LoVo (cell line): ENCODE measurements at regions not wholly inside any gene's neighbourhood (a gene's known extent, or its start where the extent isn't known, plus 50 kb on each side); places are given as distances from the start of the nearest gene placed in this dataset.
A peak's percentile ranks its signal among the peaks of the same experiment; 100 is the strongest.

Experiments used
- DNase-seq: peaks from one replicate; pipeline ENCODE4 v3.0.0-alpha.2; 2016; ENCODE audit warnings: low spot score

DNA sequence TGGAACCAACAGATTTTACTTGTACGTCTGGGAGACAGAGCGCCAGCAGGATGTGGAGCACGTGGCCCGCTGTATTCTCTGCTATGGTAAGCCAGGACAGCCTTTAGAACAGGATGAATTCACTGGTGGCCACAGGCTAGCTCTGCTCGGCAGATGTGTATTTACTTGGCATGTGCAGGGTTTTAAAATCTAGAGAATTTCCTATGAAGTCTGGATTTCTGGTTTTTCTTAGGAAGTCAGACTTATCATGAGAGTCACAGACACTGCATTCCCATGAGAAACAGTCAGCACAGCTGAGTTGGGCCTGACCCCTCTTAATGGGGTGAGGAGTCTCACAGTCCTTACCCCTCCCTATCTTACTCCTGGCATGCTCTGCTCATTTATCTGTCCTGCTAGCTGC, 84.6 kb upstream of the COL6A5 start:
- DNase-seq = no peak

DNA sequence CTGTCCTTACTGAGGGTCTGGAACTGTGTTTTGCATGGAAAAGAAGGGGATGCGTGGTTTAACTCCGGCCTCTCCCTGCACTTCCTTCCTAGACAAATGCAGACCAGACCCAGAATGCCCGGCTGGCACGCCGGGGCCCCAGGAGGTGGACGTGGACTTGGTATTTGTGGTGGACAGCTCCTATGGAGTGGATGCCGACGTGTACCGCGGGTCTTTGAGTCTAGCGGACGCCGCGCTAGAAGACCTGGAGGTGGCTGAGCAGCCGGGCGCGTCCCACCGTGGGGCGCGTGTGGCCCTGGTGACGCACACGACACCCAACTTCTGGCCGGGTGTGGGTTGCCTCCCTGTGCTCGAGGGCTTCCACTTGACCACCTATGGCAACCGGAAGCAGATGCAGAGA, 81.8 kb upstream of the COL6A5 start:
- no peak for DNase-seq

DNA sequence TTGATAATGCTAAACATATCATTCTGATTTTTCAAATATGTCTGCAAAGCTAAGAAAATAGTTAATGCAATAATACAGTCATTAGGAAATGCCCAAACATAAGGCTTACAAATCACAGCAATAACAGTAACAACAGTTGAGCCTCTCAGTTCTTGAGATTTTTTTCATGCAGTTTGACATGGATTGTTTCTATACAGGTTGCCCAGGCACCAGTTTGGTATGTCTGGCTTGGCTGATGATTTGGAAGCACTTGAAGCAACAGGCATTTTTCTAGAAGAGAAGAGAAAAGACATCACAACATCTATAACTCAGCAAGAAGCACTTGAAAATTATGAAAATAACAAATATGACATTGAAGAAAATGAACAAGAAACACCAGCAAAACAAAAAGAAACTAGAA, 78.7 kb upstream of the COL6A5 start:
- DNase-seq = no peak

- DNase-seq = peak; percentile 56
Measured at GRCh38 chr3:130276203-130276803, 69.2 kb upstream of the COL6A5 start.

GRCh38 chr3:130288670-130289069, 56.8 kb upstream of the COL6A5 start:
- DNase-seq = no peak

DNA sequence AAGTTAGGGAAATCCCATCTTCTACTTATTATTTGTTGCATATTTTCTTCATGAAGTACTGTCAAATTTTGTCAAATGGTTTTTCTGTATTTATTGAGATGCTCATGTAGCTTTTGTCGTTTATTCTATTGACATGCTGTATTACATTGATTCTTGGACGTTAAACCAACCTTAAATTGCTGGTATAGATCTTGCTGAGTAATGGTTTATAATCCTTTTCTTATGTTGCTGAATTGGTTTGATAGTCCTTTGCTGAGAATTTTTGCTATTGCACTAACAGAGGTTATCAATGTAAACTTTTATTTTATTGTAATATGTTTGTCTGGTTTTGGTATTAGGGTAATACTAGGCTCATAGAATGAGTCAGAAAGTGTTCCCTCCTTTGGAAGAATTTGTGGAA, 54.3 kb upstream of the COL6A5 start:
- no peak for DNase-seq

- no peak for DNase-seq
Measured at GRCh38 chr3:130293247-130293646, 52.2 kb upstream of the COL6A5 start.
